Stimulated activated CD4-positive, alpha-beta T cell treated with anti-CD3 and anti-CD28 coated beads, TNF-alpha, amount 100 ng/mL, for 48 hours (primary cell): ENCODE measurements at regions not wholly inside any gene's neighbourhood (a gene's known extent, or its start where the extent isn't known, plus 50 kb on each side); places are given as distances from the start of the nearest gene placed in this dataset.
"Not testable (repeated sequence)": the region's sequence is repeated elsewhere in the genome, so short reads cannot be mapped to it uniquely, and the experiment has no call there.

Experiments
- DNase-seq, 3 donors: peaks; one replicate each; pipeline ENCODE4 v3.0.0-alpha.2; 2020; ENCODE audit warnings: low read depth in 3 of 3

GRCh38 chr19:28632371-28633080, 580.4 kb downstream of the UQCRFS1 start:
- DNase-seq, result no peak

GRCh38 chr19:28631961-28632360, 581.0 kb downstream of the UQCRFS1 start:
- DNase-seq, result no peak

GRCh38 chr19:28627669-28628068, 585.3 kb downstream of the UQCRFS1 start:
- DNase-seq, result no peak

- not testable (repeated sequence) for DNase-seq
Measured at GRCh38 chr19:28626407-28626806, 586.5 kb downstream of the UQCRFS1 start.

GRCh38 chr19:28619816-28620429, 593.0 kb downstream of the UQCRFS1 start:
- DNase-seq, result no peak

GRCh38 chr19:28618504-28618903, 594.4 kb downstream of the UQCRFS1 start:
- no peak for DNase-seq

GRCh38 chr19:28615966-28616365, 597.0 kb downstream of the UQCRFS1 start:
- DNase-seq, result no peak

GRCh38 chr19:28615546-28615916, 597.4 kb downstream of the UQCRFS1 start:
- no peak for DNase-seq

- no peak for DNase-seq
Measured at GRCh38 chr19:28614634-28615545, 598.1 kb downstream of the UQCRFS1 start.

- DNase-seq, result no peak
Measured at GRCh38 chr19:28612275-28612769, 600.6 kb downstream of the UQCRFS1 start.

GRCh38 chr19:28611227-28611914, 601.6 kb downstream of the UQCRFS1 start:
- DNase-seq, result not testable (repeated sequence)

- DNase-seq, result no peak
Measured at GRCh38 chr19:28610731-28611130, 602.2 kb downstream of the UQCRFS1 start.

GRCh38 chr19:28609944-28610343, 603.0 kb downstream of the UQCRFS1 start:
- DNase-seq, result no peak

- DNase-seq, result no peak
Measured at GRCh38 chr19:28609091-28609755, 603.7 kb downstream of the UQCRFS1 start.

- no peak for DNase-seq
Measured at GRCh38 chr19:28608292-28608691, 604.7 kb downstream of the UQCRFS1 start.

- no peak for DNase-seq
Measured at GRCh38 chr19:28607066-28607583, 605.8 kb downstream of the UQCRFS1 start.

- no peak for DNase-seq
Measured at GRCh38 chr19:28606269-28607032, 606.5 kb downstream of the UQCRFS1 start.

- no peak for DNase-seq
Measured at GRCh38 chr19:28605501-28606268, 607.3 kb downstream of the UQCRFS1 start.

- DNase-seq, result no peak
Measured at GRCh38 chr19:28603453-28603852, 609.5 kb downstream of the UQCRFS1 start.
